Astrocyte of the cerebellum (primary cell): ENCODE measurements at regions not wholly inside any gene's neighbourhood (a gene's known extent, or its start where the extent isn't known, plus 50 kb on each side); places are given as distances from the start of the nearest gene placed in this dataset.
"Not testable (repeated sequence)": the region's sequence is repeated elsewhere in the genome, so short reads cannot be mapped to it uniquely, and the experiment has no call there.

Experiments used
- DNase-seq: peaks from one replicate; pipeline ENCODE4 v3.0.0-alpha.2; 2011; ENCODE audit warnings: low read depth
- H3K4me3 ChIP-seq: 2 replicates; pipeline ENCODE4 v1.5.1; 2011; ENCODE audit warnings: mild to moderate bottlenecking, low read depth, low read length, moderate library complexity
- CTCF ChIP-seq: IDR thresholded peaks from 2 replicates; pipeline ENCODE4 v1.5.1; 2012; ENCODE audit warnings: low read length, low read depth, moderate library complexity, mild to moderate bottlenecking; ENCODE audit errors: missing control alignments
- in situ Hi-C: cut with HindIII; loops from 2 replicates; pipeline ENCODE4 v1.10.0; 2017; ENCODE audit warnings: low sequenced_read_pairs

- in situ Hi-C loops: no loop called here
- no peak for TF ChIP-seq CTCF
- no peak overlapping the region for H3K4me3 ChIP-seq
- DNase-seq: no peak
Measured at GRCh38 chr3:65259946-65260345, 572.1 kb upstream of the ADAMTS9 start.

- in situ Hi-C loops, H3K4me3 ChIP-seq, DNase-seq: not testable (repeated sequence)
Measured at GRCh38 chr3:65252914-65253313, 565.1 kb upstream of the ADAMTS9 start.

GRCh38 chr3:65252266-65252665 lies 564.5 kb upstream of the ADAMTS9 start:
- TF ChIP-seq CTCF: no peak
- in situ Hi-C loops: no loop called here
- no peak for DNase-seq
- no peak overlapping the region for H3K4me3 ChIP-seq

GRCh38 chr3:65251375-65251774 lies 563.6 kb upstream of the ADAMTS9 start:
- TF ChIP-seq CTCF: no peak
- in situ Hi-C loops: no loop called here
- no peak overlapping the region for H3K4me3 ChIP-seq
- no peak for DNase-seq

GRCh38 chr3:65246561-65246960 lies 558.8 kb upstream of the ADAMTS9 start:
- no peak for TF ChIP-seq CTCF
- in situ Hi-C loops: loop anchor here (25.0 kb wide), 1 partner anchor 709 kb away; no protein-coding TSS in a partner anchor

GRCh38 chr3:65245133-65246063 lies 557.6 kb upstream of the ADAMTS9 start:
- in situ Hi-C loops: loop anchor here (25.0 kb wide), 1 partner anchor 708 kb away; no protein-coding TSS in a partner anchor
- peak; percentile 62 for TF ChIP-seq CTCF
- peak; percentile 31 for DNase-seq
- H3K4me3 ChIP-seq: no peak overlapping the region

More at GRCh38 chr3:65246561-65246960, 558.8 kb upstream of the ADAMTS9 start:
- no peak for DNase-seq
- no peak overlapping the region for H3K4me3 ChIP-seq

GRCh38 chr3:65240366-65240765 lies 552.6 kb upstream of the ADAMTS9 start:
- no peak overlapping the region for H3K4me3 ChIP-seq
- no peak for DNase-seq
- no peak for TF ChIP-seq CTCF
- in situ Hi-C loops: loop anchor here (25.0 kb wide), 1 partner anchor 703 kb away; no protein-coding TSS in a partner anchor
